ENCODE measurements at regions not wholly inside any gene's neighbourhood (a gene's known extent, or its start where the extent isn't known, plus 50 kb on each side); places are given as distances from the start of the nearest gene placed in this dataset.

DNA sequence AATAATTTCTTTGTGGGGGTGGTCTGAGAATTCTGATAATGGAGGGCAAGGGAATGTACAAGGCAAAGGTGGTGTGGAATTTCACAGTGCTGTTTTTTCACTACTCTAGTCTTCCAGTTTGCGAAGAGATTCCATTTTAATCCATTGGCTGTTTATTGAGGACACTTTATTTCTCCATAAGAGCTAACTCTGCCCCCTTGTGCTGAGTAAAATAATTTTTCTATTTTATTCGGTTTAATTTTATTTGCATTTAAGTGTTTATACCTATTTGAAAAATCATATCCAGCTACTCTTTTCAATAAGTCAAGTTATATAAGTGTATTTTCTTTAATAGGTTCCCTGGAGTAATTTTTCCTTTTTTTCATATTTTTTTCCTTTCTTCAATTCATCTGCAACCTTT, 840.1 kb downstream of the TUSC7 start:
- TF ChIP-seq, protein P1, sequence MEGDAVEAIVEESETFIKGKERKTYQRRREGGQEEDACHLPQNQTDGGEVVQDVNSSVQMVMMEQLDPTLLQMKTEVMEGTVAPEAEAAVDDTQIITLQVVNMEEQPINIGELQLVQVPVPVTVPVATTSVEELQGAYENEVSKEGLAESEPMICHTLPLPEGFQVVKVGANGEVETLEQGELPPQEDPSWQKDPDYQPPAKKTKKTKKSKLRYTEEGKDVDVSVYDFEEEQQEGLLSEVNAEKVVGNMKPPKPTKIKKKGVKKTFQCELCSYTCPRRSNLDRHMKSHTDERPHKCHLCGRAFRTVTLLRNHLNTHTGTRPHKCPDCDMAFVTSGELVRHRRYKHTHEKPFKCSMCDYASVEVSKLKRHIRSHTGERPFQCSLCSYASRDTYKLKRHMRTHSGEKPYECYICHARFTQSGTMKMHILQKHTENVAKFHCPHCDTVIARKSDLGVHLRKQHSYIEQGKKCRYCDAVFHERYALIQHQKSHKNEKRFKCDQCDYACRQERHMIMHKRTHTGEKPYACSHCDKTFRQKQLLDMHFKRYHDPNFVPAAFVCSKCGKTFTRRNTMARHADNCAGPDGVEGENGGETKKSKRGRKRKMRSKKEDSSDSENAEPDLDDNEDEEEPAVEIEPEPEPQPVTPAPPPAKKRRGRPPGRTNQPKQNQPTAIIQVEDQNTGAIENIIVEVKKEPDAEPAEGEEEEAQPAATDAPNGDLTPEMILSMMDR (IDR thresholded peaks at IDR 0.05): no peak
- TF ChIP-seq POLR2AphosphoS5 (IDR thresholded peaks at IDR 0.05): no peak
- TF ChIP-seq POLR2A (IDR thresholded peaks at IDR 0.05): no peak
- TF ChIP-seq EP300 (IDR thresholded peaks at IDR 0.05; ENCODE audit: low read depth): no peak

Data from transverse colon (tissue), 4 donors.